RKO (cell line): ENCODE measurements at regions not wholly inside any gene's neighbourhood (a gene's known extent, or its start where the extent isn't known, plus 50 kb on each side); places are given as distances from the start of the nearest gene placed in this dataset.

Experiments used
- DNase-seq: peaks from one replicate; pipeline ENCODE4 v3.0.0-alpha.2; 2016; ENCODE audit warnings: low spot score

- DNase-seq = peak; percentile 39
These were observed 321.9 kb upstream of the RASGRP1 start for GRCh38 chr15:38886315-38887163.

GRCh38 chr15:38888701-38889221 lies 324.1 kb upstream of the RASGRP1 start:
- no peak for DNase-seq

GRCh38 chr15:38890194-38890593 lies 325.6 kb upstream of the RASGRP1 start:
- DNase-seq = no peak

- DNase-seq = no peak
These were observed 329.3 kb upstream of the RASGRP1 start for GRCh38 chr15:38893925-38894242.

GRCh38 chr15:38894243-38894948 lies 329.8 kb upstream of the RASGRP1 start:
- DNase-seq = peak; percentile 1

GRCh38 chr15:38895326-38896255 lies 331.0 kb upstream of the RASGRP1 start:
- DNase-seq = no peak

- DNase-seq = no peak
These were observed 332.0 kb upstream of the RASGRP1 start for GRCh38 chr15:38896647-38897046.

- DNase-seq = no peak
These were observed 332.9 kb upstream of the RASGRP1 start for GRCh38 chr15:38897551-38897950.

- no peak for DNase-seq
These were observed 333.6 kb upstream of the RASGRP1 start for GRCh38 chr15:38898236-38898635.

- DNase-seq = no peak
These were observed 334.7 kb upstream of the RASGRP1 start for GRCh38 chr15:38899300-38899699.

GRCh38 chr15:38904298-38904697 lies 339.7 kb upstream of the RASGRP1 start:
- no peak for DNase-seq

GRCh38 chr15:38905632-38906031 lies 341.0 kb upstream of the RASGRP1 start:
- no peak for DNase-seq

GRCh38 chr15:38920966-38921365 lies 356.4 kb upstream of the RASGRP1 start:
- DNase-seq = no peak

- DNase-seq = no peak
These were observed 356.9 kb upstream of the RASGRP1 start for GRCh38 chr15:38921471-38921870.

- DNase-seq = no peak
These were observed 363.8 kb upstream of the RASGRP1 start for GRCh38 chr15:38928431-38928830.

- DNase-seq = no peak
These were observed 366.4 kb upstream of the RASGRP1 start for GRCh38 chr15:38930851-38931572.

GRCh38 chr15:38941399-38941953 lies 376.9 kb upstream of the RASGRP1 start:
- DNase-seq = no peak

GRCh38 chr15:38944536-38944935 lies 379.9 kb upstream of the RASGRP1 start:
- no peak for DNase-seq

GRCh38 chr15:38945551-38946298 lies 381.1 kb upstream of the RASGRP1 start:
- no peak for DNase-seq

- no peak for DNase-seq
These were observed 389.5 kb upstream of the RASGRP1 start for GRCh38 chr15:38954090-38954489.
